DMS79 treated with DMSO at 0.1 percent for 48 hours (cell line): ENCODE measurements at regions not wholly inside any gene's neighbourhood (a gene's known extent, or its start where the extent isn't known, plus 50 kb on each side); places are given as distances from the start of the nearest gene placed in this dataset.
A peak's percentile ranks its signal among the peaks of the same experiment; 100 is the strongest.

ENCODE experiments used
- DNase-seq: peaks from one replicate; lab custom pipeline; 2025; lab: John Stamatoyannopoulos, UW

- no peak for DNase-seq
These were observed 151.3 kb upstream of the NCK2 start for GRCh38 chr2:105593221-105593967.

- DNase-seq = no peak
These were observed 152.4 kb upstream of the NCK2 start for GRCh38 chr2:105592288-105592687.

GRCh38 chr2:105590780-105591660 is 153.7 kb upstream of the NCK2 start:
- DNase-seq = no peak

GRCh38 chr2:105588581-105588980 is 156.1 kb upstream of the NCK2 start:
- no peak for DNase-seq

- no peak for DNase-seq
These were observed 157.1 kb upstream of the NCK2 start for GRCh38 chr2:105587637-105588036.

DNA sequence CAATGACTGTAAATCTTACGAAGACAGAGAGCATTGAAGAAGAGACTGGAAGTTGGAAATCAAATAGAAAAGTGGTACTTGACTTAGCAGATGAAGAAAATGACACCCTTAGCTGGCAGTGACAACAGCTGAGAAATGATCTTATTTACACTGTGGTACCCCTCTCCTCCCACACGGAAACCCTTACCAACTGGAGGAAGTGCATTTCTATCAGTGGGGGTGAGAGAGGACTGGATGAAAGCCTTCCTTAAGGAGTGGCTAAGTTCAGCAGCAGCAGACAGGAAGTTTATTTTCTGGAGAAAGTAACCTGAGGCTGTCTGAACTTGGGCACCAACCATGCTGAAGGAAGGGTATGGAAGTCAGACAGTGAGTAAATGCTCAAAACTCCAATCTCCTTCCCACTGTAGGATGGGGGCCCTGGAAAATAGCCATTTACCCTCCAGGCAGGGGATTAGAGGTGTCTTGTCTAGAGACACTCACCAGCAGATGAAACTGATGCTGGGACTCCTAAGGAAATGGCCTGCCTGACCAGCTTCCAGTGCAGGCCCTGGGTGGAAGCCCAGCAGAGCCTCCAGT is 160.2 kb upstream of the NCK2 start:
- DNase-seq = no peak

DNA sequence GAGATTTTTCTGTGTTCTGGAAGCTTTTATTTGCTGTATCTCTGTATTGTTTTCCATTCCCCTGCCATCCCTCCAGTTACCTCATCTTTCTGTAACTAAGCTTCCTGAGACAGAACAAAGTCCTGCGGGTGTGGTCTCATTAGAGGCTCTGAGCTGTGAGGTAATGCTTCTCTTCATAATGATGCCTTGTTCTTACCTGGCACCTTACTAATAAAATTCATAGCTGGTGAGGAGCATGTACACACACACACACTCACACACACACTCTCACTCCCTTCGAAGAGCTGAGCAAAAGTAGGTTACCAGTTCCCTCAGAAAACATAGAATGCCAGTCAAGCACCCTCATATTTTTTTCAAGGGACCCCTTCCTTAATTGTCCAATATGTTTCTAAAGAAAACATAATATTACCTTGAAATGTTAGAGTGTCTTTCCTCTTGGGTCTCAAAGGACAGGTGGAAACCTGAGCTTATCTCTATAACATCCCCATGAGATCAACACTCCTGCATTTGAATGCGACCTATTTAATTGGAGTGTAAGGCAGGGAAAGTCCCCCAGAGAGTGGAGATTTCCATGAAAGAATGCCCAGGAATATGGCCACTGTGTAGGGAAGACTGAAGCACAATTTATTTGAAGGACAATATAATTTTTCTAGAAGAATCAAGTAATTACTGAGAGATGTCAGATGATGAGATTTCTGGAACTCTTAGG is 161.6 kb upstream of the NCK2 start:
- no peak for DNase-seq

- no peak for DNase-seq
These were observed 163.2 kb upstream of the NCK2 start for GRCh38 chr2:105581555-105581944.

DNA sequence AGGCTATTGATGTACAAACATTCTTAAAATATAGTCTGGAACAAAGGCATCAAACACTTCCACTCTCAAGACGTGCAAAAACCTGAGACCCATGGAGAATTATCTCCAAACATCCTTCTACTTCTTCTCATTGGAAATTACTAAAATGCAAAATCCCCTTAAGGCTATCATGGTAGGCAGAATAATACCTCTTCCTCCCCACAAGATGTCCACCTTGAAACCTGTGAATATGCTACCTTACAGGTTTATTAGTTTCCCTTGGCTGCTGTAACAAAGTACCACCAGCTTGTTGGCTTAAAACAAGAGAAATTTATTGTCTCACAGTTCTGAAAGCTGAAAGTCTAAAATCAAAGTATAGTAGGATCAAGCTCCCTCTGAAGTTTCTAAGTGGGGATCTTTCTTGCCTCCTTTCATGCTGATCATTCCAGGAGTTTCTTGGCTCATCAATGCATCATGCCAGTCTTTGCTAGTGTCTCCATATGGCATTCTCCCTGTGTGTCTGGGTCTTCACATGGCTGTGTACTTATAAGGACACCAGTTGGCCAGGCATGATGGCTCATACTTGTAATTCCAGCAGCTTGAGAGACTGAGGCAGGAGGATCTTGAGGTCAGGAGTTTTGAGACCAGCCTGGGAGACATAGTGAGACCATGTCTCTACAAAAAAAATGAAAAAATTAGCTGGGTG is 163.7 kb upstream of the NCK2 start:
- DNase-seq = no peak

GRCh38 chr2:105580216-105580615 is 164.5 kb upstream of the NCK2 start:
- DNase-seq = no peak

- DNase-seq = no peak
These were observed 166.5 kb upstream of the NCK2 start for GRCh38 chr2:105578166-105578565.

- DNase-seq = no peak
These were observed 166.9 kb upstream of the NCK2 start for GRCh38 chr2:105577762-105578161.

GRCh38 chr2:105576440-105577241 is 168.1 kb upstream of the NCK2 start:
- peak; percentile 62 for DNase-seq

DNA sequence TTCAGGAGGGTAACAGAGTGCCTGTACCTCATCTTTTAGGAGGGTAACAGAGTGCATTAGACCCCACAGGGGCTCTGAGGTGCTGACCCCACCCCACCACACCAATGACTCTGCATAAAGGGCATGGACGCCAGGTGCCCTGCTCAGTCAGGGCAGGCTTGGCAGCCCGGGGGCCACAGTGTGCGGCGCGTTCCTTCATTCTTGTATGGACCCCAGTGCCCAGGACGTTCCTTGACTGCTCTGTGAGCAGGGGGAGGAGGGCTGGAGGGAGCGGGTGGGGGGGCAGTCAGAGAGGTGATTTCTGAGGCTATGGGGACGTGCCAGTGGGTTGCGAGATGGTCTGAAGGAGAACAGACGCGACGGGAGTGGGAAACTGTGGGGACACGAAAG is 168.7 kb upstream of the NCK2 start:
- DNase-seq = no peak

GRCh38 chr2:105575499-105576025 is 169.2 kb upstream of the NCK2 start:
- DNase-seq = no peak

DNA sequence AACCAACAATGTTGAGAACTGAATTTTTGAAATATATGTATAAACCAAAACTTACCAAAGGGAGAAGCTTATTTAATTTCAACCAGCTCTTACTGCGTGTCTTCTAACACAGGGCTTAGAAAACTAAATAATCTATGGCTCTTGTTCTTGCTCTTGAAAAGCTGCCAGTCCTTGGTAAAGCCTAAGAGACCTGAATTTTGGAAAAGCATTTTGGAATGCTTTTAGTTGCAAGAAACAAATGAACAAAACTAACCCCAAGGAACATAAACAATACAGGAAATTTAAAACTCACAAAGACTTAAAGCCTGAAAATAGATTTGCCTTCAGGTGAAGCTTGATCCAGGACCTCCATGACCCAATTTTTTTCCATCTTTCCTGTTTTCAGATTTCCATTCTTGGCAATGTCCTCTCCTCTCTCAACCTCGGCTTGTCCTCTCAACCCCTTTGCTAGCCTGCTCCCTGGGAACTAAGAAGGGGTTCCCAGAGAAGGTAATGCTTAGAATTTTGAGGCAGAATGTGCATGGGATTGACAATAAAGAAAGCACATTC is 169.8 kb upstream of the NCK2 start:
- DNase-seq = no peak

DNA sequence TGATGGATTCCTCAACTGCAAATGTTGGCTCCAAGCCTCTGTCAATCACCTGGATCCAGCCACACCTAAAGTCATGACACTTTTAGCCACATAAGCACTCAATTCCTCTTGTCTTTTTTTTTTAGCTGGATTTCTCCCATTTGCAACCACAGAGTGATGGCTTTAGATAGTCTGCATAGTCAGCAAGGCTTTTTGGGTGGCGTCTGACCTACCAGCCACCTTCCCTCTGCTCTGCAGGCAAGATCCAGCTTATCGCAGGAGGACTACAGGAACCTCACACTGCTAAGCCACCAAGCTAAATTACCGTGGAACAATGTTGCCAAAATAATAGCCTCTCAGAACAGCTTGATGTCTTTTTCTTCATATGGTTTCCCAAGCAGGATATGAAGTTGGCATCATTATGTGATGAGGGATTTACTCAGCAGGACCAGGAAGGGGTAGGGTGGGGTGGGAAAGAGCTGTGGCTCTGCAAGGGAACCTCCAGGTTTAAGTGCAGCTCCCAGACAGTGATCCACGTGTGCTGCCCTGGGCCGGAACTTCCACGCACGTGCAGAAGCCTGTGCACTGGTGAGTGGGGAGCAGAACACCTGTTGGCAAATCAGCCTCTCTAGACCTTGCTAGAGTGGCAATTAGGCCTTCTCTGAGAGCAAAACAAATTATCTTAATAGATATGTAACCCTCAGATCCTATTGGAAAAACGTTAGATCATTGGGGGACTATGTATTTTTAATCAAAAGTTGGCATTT is 170.6 kb upstream of the NCK2 start:
- DNase-seq = peak; percentile 39

GRCh38 chr2:105573490-105573889 is 171.2 kb upstream of the NCK2 start:
- DNase-seq = no peak

DNA sequence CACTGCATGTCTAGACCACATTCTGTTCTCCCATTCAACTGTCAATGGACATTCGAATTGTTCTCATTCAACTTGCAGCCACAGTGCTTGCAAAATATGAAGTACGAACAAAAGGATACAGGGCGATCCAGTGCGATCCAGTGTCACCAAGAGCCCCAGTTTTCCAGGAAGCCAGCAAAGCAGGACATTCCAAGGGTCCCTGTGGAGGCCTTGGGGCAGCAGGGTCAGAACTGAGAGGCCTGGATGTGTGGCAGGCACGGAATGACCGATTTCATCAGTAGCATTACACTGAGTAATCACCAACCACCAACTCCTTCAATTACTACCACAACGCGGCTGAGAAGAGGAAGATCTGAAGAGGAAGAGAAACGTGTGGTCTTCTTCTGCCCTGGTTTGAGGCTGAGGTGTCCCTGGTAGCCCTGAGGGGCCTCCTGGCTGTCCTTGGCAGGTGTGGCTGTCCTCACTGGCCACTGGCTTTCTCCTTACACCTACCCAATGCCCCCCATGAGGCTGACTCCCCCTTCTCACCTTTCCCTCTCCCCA is 172.7 kb upstream of the FHL2 start:
- no peak for DNase-seq
